ENCODE measurements at regions not wholly inside any gene's neighbourhood (a gene's known extent, or its start where the extent isn't known, plus 50 kb on each side); places are given as distances from the start of the nearest gene placed in this dataset.

GRCh38 chr5:168062239-168062638, 229.2 kb upstream of the WWC1 start:
- TF ChIP-seq ZNF781 (CRISPR knock-in tag; IDR thresholded peaks at IDR 0.05; ENCODE audit: borderline replicate concordance, not compliant biosample characterization) (no peak), ZNF709 (CRISPR knock-in tag; IDR thresholded peaks at IDR 0.05) (no peak), GTF2F1 (IDR thresholded peaks at IDR 0.05; ENCODE audit: low read length) (no peak), SPEN (CRISPR knock-in tag; IDR thresholded peaks at IDR 0.05; ENCODE audit: low read depth) (no peak), POLR2AphosphoS5 (IDR thresholded peaks at IDR 0.05; ENCODE audit: low read depth, low read length) (no peak), IKZF4 (CRISPR knock-in tag; IDR thresholded peaks at IDR 0.05; ENCODE audit: borderline replicate concordance, low read depth, not compliant biosample characterization) (no peak)
